C4-2B (cell line): ENCODE measurements at regions not wholly inside any gene's neighbourhood (a gene's known extent, or its start where the extent isn't known, plus 50 kb on each side); places are given as distances from the start of the nearest gene placed in this dataset.

Experiments
- H3K27ac ChIP-seq: fragments of 450-650 bp; 2 replicates; pipeline ENCODE4 v1.5.1; 2017
- ZFX ChIP-seq: fragments of 450-650 bp; IDR thresholded peaks from 2 replicates; pipeline ENCODE4 v1.6.1; 2017
- TF ChIP-seq, protein P1 (sequence below): fragments of 450-650 bp; conservative IDR thresholded peaks from 2 replicates; pipeline ENCODE4 v1.5.1; 2017; ENCODE audit warnings: mild to moderate bottlenecking

DNA sequence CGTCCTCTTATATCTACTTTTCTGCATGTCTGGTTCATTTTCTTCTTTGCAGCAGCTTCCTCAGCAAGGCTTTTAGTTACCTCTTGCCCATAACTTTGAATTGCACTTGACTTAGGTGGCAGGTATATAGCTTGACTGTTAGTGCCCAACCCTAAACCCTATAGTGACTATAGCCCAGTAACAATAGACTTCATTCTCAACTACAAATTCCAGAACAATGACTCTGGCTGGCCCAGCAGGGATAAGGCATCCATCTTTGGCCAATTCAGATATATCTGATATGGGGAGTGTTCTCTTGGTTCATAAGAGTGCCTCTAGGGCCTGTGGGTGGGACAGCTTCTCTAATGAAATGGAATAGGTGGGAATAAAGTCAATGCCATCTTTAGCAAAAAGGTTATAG, 246.2 kb downstream of the DMRT2 start:
- TF ChIP-seq, protein P1, sequence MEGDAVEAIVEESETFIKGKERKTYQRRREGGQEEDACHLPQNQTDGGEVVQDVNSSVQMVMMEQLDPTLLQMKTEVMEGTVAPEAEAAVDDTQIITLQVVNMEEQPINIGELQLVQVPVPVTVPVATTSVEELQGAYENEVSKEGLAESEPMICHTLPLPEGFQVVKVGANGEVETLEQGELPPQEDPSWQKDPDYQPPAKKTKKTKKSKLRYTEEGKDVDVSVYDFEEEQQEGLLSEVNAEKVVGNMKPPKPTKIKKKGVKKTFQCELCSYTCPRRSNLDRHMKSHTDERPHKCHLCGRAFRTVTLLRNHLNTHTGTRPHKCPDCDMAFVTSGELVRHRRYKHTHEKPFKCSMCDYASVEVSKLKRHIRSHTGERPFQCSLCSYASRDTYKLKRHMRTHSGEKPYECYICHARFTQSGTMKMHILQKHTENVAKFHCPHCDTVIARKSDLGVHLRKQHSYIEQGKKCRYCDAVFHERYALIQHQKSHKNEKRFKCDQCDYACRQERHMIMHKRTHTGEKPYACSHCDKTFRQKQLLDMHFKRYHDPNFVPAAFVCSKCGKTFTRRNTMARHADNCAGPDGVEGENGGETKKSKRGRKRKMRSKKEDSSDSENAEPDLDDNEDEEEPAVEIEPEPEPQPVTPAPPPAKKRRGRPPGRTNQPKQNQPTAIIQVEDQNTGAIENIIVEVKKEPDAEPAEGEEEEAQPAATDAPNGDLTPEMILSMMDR, result no peak
- no peak for TF ChIP-seq ZFX
- no peak overlapping the region for H3K27ac ChIP-seq

DNA sequence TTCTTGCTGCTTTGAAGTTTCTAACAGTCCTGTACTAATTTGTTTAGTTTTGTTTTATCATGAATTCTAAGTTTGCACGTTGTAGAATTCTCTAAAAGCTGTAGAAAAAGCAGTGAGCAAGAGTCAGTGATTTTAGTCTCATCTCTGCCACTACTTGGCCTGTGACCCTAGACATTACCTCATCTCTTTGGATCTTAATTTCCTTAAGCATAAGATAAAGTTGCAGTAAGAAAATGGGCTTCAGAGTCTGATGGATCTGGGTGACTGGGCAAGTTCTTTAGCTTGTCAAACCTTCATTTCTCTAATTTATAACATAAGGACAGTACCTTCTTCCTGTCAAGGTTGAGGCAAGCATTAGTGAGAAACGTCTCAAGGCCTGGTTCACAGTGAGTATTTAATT, 247.9 kb downstream of the DMRT2 start:
- no peak overlapping the region for H3K27ac ChIP-seq
- TF ChIP-seq, protein P1, result no peak
- TF ChIP-seq ZFX, result no peak

DNA sequence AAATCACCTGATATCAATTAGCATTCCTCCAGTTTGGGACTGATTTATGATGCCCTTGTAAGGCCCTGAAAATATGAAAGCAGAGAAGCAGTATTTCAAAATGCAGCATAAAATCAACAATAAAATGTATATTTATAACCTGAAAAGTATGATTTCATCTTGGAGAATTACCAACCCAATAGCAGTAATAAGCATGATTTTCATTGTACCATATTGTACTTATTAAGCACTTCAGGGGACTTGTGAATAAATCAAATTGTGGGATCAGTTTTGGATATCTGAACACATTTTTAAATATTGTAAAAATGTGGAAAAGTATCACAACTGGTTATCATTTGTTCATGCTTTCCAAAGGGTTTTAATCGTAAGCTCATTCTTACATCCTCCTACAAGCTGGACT, 250.8 kb downstream of the DMRT2 start:
- H3K27ac ChIP-seq, result no peak overlapping the region
- no peak for TF ChIP-seq ZFX
- TF ChIP-seq, protein P1, result no peak

DNA sequence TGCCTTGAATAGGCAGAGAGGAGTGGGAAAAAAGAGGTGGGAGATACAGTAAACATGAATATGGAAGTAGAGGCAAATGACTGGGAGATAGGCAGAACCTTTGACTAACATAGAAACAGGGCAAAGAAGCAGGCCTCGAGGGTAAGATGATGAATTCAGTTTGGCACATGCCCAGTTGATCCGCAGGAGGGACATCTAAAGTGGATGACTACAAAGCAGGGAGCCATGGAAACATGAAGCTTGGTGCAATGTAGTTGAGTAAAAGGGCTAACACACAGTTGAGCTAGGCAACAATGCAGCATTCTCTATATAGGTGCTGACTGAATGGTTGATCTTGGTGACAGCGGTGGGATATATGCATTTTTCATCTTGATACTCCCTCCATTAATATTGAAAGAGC, 253.8 kb downstream of the DMRT2 start:
- TF ChIP-seq, protein P1, result no peak
- TF ChIP-seq ZFX, result no peak
- no peak overlapping the region for H3K27ac ChIP-seq

DNA sequence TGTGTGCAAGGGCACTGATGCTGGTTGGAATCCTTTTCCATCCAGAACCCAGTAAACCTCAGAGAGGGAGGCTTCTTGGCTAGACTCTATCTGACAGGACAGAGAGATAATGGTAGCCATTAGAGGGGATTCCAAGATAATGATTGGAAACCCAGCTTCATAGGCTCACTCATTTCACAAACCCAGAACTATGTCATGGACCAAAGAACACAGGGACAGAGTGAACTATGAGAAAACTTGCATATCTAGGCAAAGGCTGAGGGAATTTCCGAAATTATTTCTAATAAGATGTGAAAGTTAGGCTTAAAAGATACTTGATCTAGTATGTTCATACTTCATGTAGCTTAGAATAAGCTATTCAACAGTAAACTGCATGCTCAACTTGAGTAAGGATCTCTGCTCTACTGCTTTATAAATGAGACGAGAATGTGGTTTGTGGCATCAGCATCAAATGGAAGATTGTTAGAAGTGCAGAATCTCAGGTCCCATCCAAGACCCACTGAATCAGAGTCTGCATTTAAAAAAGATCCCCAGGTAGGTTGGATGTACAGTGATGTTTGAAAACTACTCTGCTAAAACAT, 261.4 kb downstream of the DMRT2 start:
- TF ChIP-seq, protein P1, result no peak
- TF ChIP-seq ZFX, result no peak
- no peak overlapping the region for H3K27ac ChIP-seq

DNA sequence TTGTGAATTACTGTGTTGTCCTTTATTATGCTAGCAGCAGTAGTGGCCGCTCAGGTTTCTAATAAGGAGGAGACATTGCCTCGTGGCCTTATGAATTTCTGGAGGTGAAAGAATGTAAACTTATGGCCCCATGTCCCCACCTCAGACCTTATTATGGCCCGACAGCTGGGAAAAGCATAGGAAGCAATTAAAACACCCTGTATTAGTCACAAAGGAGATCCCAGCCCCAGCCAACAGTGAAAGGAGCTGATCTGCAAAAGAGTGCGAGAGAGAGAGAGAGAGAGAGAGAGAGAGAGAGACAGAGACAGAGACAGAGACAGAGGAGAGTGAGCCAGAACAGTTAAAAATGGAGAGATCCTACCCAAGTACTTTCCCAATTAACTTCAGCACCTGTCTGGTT, 269.3 kb downstream of the DMRT2 start:
- TF ChIP-seq ZFX, result no peak
- TF ChIP-seq, protein P1, result no peak
- no peak overlapping the region for H3K27ac ChIP-seq

DNA sequence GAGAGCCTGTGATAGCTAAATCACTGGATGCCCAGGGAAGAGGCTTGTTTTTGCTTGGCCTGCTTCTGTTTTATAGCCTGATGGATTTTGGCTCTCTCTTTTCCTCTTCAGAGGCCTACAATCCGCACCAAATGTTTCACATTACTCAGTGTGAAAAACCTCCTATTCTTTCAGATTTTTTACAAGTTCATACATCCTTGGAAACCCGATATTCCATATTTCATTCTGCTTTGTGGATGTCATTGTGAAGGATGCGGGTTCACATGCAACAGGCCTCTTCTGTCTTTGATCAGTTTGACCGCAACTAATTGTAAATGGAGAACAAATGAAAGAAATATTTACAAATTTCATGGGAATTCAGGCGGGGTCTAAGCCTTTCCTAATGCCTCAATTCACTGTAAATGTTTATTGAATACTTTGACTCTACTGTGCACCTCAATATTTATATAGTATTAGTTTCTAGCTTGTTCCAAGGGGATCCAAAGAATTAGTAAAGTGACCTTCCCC, 269.9 kb downstream of the DMRT2 start:
- TF ChIP-seq, protein P1, result no peak
- no peak for TF ChIP-seq ZFX
- H3K27ac ChIP-seq, result no peak overlapping the region
